Tibial nerve (tissue), 4 donors: ENCODE measurements at regions not wholly inside any gene's neighbourhood (a gene's known extent, or its start where the extent isn't known, plus 50 kb on each side); places are given as distances from the start of the nearest gene placed in this dataset.

Experiments
- DNase-seq, 2 donors: peaks; one replicate each; pipeline ENCODE4 v3.0.0-alpha.2; 2019; ENCODE audit warnings: low spot score in 2 of 2
- H3K27ac ChIP-seq, 4 donors: fragments of 200-600 bp; sonication (generic) in 3 of 4; one replicate each; pipeline ENCODE4 v1.5.1; 2017 to 2019; ENCODE audit warnings: mild to moderate bottlenecking in 1 of 4
- H3K27me3 ChIP-seq, 2 donors: fragments of 200-600 bp; sonication (generic) in 1 of 2; one replicate each; pipeline versions ENCODE4 v1.5.1 to v1.6.0; 2017 to 2019
- H3K36me3 ChIP-seq, 3 donors: fragments of 200-600 bp; sonication (generic); one replicate each; pipeline ENCODE4 v1.5.1; 2018 to 2019
- H3K4me1 ChIP-seq, 4 donors: fragments of 200-600 bp; sonication (generic) in 3 of 4; one replicate each; pipeline ENCODE4 v1.5.1; 2017 to 2019
- H3K4me3 ChIP-seq, 4 donors: fragments of 200-600 bp; sonication (generic) in 3 of 4; one replicate each; pipeline ENCODE4 v1.5.1; 2017 to 2019; ENCODE audit warnings: mild to moderate bottlenecking in 1 of 4, moderate library complexity in 1 of 4
- H3K9me3 ChIP-seq, 4 donors: fragments of 200-600 bp; sonication (generic) in 3 of 4; one replicate each; pipeline ENCODE4 v1.5.1; 2017 to 2019
- EP300 ChIP-seq, 2 donors: sonication (generic); formaldehyde crosslinking; IDR thresholded peaks; one replicate each; pipeline ENCODE4 v1.6.1; 2017; ENCODE audit warnings: antibody characterized with exemption in 2 of 2, mild to moderate bottlenecking in 1 of 2
- POLR2A ChIP-seq, 2 donors: fragments of 450-650 bp; IDR thresholded peaks; one replicate each; pipeline ENCODE4 v1.6.1; 2017; ENCODE audit warnings: antibody characterized with exemption in 2 of 2, mild to moderate bottlenecking in 2 of 2, moderate library complexity in 2 of 2
- WGBS, 2 donors: methylation state at CpG; one replicate each; pipeline ENCODE4 v1.1.5; 2018; 5-methylcytosine and 5-hydroxymethylcytosine counted together
- TF ChIP-seq, protein P1 (sequence below), 5 experiments: fragments of 200-600 bp in 3 of 5; fragments of 450-650 bp in 2 of 5; sonication (generic) in 3 of 5; IDR thresholded peaks; one replicate each; pipeline ENCODE4 v1.5.1; 2016 to 2019; ENCODE audit warnings: antibody characterized with exemption in 5 of 5, mild to moderate bottlenecking in 3 of 5, moderate library complexity in 2 of 5

DNA sequence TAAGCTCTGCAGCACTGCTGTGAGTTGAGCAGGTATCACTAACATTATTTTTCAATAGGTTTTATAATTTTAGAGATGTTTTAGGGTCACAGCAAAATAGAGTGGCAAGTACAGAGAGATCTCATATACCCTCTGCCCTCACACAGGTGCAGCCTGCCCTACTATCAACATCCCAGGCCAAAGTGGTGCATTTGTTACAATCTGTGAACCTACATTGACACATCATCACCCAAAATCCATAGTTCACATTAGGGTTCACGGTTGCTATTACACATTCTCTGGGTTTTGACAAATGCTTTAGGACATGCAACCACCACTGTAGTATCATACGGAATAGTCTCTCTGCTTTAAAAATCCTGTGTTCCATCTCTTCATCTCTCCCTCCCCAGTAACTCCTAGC lies 173.1 kb downstream of the DHX15 start:
- H3K27me3 ChIP-seq, result no peaks in the 10 kb centered on the region
- 85 to 91% methylated on average over 2 of the region's 2 CpGs for WGBS, 2 donors
- H3K27ac ChIP-seq, result no peak overlapping the region
- no peaks in the 10 kb centered on the region for H3K36me3 ChIP-seq
- no peaks in the 10 kb centered on the region for H3K4me1 ChIP-seq
- no peak overlapping the region for H3K4me3 ChIP-seq
- H3K9me3 ChIP-seq, result no peaks in the 10 kb centered on the region
- no peak for DNase-seq
- TF ChIP-seq POLR2A (IDR thresholded peaks at IDR 0.05), result no peak
- no peak for TF ChIP-seq EP300 (IDR thresholded peaks at IDR 0.05)
- TF ChIP-seq, protein P1, sequence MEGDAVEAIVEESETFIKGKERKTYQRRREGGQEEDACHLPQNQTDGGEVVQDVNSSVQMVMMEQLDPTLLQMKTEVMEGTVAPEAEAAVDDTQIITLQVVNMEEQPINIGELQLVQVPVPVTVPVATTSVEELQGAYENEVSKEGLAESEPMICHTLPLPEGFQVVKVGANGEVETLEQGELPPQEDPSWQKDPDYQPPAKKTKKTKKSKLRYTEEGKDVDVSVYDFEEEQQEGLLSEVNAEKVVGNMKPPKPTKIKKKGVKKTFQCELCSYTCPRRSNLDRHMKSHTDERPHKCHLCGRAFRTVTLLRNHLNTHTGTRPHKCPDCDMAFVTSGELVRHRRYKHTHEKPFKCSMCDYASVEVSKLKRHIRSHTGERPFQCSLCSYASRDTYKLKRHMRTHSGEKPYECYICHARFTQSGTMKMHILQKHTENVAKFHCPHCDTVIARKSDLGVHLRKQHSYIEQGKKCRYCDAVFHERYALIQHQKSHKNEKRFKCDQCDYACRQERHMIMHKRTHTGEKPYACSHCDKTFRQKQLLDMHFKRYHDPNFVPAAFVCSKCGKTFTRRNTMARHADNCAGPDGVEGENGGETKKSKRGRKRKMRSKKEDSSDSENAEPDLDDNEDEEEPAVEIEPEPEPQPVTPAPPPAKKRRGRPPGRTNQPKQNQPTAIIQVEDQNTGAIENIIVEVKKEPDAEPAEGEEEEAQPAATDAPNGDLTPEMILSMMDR (IDR thresholded peaks at IDR 0.05), result no peak

DNA sequence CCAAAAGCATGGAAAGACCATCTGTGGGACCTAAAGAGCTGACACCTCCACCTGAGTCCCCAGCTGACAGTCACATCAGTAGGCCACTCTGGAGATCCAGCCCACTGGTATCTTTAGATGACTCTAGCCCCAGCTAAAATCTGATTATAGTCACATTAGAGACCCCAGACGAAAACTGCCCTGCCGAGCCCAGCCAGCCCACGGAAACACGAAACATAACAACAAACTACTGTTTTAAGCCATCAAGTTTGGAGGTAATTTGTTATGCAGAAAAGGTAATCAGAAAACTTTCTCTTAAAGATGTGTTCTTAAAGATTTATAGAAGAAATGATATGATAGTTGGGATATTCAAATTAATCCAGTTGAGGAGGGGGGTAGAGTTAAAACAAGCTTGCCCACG lies 175.7 kb downstream of the DHX15 start:
- no peak overlapping the region for H3K4me3 ChIP-seq
- H3K27me3 ChIP-seq, result no peaks in the 10 kb centered on the region
- no peak for TF ChIP-seq POLR2A (IDR thresholded peaks at IDR 0.05)
- no peak for TF ChIP-seq EP300 (IDR thresholded peaks at IDR 0.05)
- TF ChIP-seq, protein P1 (IDR thresholded peaks at IDR 0.05), result no peak
- H3K4me1 ChIP-seq, result no peaks in the 10 kb centered on the region
- WGBS, 2 donors, result 89 to 91% methylated on average over 5 of the region's 5 CpGs
- H3K27ac ChIP-seq, result no peak overlapping the region
- DNase-seq, result no peak
- no peaks in the 10 kb centered on the region for H3K36me3 ChIP-seq
- no peaks in the 10 kb centered on the region for H3K9me3 ChIP-seq

DNA sequence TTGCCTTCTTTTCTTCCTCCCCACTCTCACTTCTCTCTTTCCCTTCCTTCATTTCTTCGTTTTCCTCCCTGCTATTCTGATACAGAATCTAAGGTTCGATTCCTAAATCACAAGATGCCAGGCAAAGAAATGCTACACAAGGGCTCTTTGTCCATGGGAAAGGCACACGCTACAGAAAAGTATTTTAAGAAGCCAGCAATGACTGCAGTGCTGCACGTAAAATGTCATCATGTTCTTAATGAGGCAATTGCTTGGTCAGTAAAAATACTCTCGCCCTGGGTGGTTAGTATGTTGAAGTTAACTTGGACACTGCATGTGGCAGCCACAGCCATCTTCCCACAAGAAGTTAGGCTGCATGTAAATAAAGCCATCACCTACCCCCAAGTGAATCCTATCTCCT lies 178.4 kb downstream of the DHX15 start:
- TF ChIP-seq EP300 (IDR thresholded peaks at IDR 0.05) (no peak), POLR2A (IDR thresholded peaks at IDR 0.05) (no peak)
- TF ChIP-seq, protein P1 (IDR thresholded peaks at IDR 0.05), result no peak
- H3K4me3 ChIP-seq, result no peak overlapping the region
- no peaks in the 10 kb centered on the region for H3K9me3 ChIP-seq
- DNase-seq, result no peak
- 44 to 51% methylated on average over 5 of the region's 5 CpGs for WGBS, 2 donors
- no peaks in the 10 kb centered on the region for H3K27me3 ChIP-seq
- no peak overlapping the region for H3K27ac ChIP-seq
- no peaks in the 10 kb centered on the region for H3K36me3 ChIP-seq
- no peaks in the 10 kb centered on the region for H3K4me1 ChIP-seq

DNA sequence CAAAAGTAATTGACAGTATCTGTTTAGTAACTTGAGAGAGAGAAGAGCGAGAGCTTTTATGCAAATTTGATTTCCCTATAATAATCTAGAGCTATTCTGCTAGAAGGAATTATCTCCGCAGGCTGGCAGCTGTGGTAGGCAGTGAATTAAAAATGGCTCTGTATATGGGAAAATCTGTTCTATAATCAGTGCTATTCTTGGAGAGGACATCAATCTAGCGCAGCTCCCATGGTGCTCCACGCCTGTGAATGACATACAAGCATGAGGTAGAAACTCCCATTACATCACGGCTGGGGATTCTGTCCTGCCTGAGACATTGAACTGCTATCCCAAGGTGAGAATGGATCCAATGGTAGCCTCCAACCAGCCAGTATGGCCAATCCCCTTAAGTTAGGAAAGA lies 179.0 kb downstream of the DHX15 start:
- H3K36me3 ChIP-seq, result no peaks in the 10 kb centered on the region
- 89 to 90% methylated on average over 5 of the region's 5 CpGs for WGBS, 2 donors
- no peak for TF ChIP-seq EP300 (IDR thresholded peaks at IDR 0.05)
- no peak for TF ChIP-seq POLR2A (IDR thresholded peaks at IDR 0.05)
- TF ChIP-seq, protein P1 (IDR thresholded peaks at IDR 0.05), result no peak
- no peak overlapping the region for H3K27ac ChIP-seq
- H3K9me3 ChIP-seq, result no peaks in the 10 kb centered on the region
- DNase-seq, result no peak
- H3K4me1 ChIP-seq, result no peaks in the 10 kb centered on the region
- no peak overlapping the region for H3K4me3 ChIP-seq
- H3K27me3 ChIP-seq, result no peaks in the 10 kb centered on the region

DNA sequence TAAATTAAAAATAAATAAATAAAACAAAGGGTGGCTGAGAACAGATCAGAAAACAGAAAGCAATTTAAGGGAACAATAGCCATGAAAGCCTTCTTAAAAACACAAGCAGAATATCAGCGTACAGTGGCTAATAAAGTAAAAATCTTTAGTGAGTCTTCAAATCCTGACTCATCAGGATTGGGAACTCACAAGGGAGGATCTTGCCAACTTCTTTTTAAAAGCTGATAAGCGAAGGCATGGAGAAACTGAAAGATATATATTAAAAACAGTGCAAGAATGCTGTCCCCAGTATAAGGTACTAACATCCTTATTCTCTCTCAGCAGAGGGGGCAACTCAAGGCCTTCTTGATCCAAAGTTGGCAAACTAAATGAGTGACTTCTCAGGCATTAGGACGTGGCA lies 180.1 kb downstream of the DHX15 start:
- Histone ChIP-seq H3K4me3 (no peak overlapping the region), H3K4me1 (no peaks in the 10 kb centered on the region), H3K27me3 (no peaks in the 10 kb centered on the region), H3K9me3 (no peaks in the 10 kb centered on the region), H3K36me3 (no peaks in the 10 kb centered on the region), H3K27ac (no peak overlapping the region)
- TF ChIP-seq POLR2A (IDR thresholded peaks at IDR 0.05), result no peak
- TF ChIP-seq, protein P1 (IDR thresholded peaks at IDR 0.05), result no peak
- TF ChIP-seq EP300 (IDR thresholded peaks at IDR 0.05), result no peak
- 80 to 83% methylated on average over 3 of the region's 3 CpGs for WGBS, 2 donors
- no peak for DNase-seq
